ENCODE measurements at regions not wholly inside any gene's neighbourhood (a gene's known extent, or its start where the extent isn't known, plus 50 kb on each side); places are given as distances from the start of the nearest gene placed in this dataset.
A peak's percentile ranks its signal among the peaks of the same experiment; 100 is the strongest.

GRCh38 chr2:120547662-120548061 lies 188.0 kb upstream of the GLI2 start:
- TF ChIP-seq CTCF (IDR thresholded peaks at IDR 0.05) = no peak
- Histone ChIP-seq H3K27ac (peak overlapping the region; percentile 72 to 77), H3K4me1 (peaks cover 0 to 41% (median 39%) of the 10 kb centered on the region in 4 donors), H3K4me3 (no peak overlapping the region), H3K36me3 (no peaks in the 10 kb centered on the region), H3K9me3 (no peaks in the 10 kb centered on the region), H3K27me3 (no peaks in the 10 kb centered on the region)
- intact Hi-C loops (cut with DNase I; ENCODE audit: low total_unique reads) = loop anchor here (5.0 kb wide), 1 partner anchor 370 kb away; no protein-coding TSS in a partner anchor
- no peak for DNase-seq

- Histone ChIP-seq H3K27me3 (no peaks in the 10 kb centered on the region), H3K4me3 (no peak overlapping the region), H3K9me3 (no peaks in the 10 kb centered on the region), H3K27ac (no peak overlapping the region), H3K4me1 (peaks cover 0 to 52% (median 46%) of the 10 kb centered on the region in 4 donors), H3K36me3 (no peaks in the 10 kb centered on the region)
- TF ChIP-seq CTCF (IDR thresholded peaks at IDR 0.05) = no peak
- intact Hi-C loops (cut with DNase I; ENCODE audit: low total_unique reads) = loop anchor here (5.0 kb wide), 1 partner anchor 368 kb away; no protein-coding TSS in a partner anchor
- DNase-seq = no peak
These were observed 186.8 kb upstream of the GLI2 start for GRCh38 chr2:120548627-120549608.

- Histone ChIP-seq H3K36me3 (no peaks in the 10 kb centered on the region), H3K9me3 (no peaks in the 10 kb centered on the region), H3K27me3 (no peaks in the 10 kb centered on the region), H3K4me3 (no peak overlapping the region), H3K27ac (no peak overlapping the region), H3K4me1 (peaks cover 0 to 52% (median 46%) of the 10 kb centered on the region in 4 donors)
- TF ChIP-seq CTCF (IDR thresholded peaks at IDR 0.05) = no peak
- no peak for DNase-seq
- intact Hi-C loops (cut with DNase I; ENCODE audit: low total_unique reads) = loop anchor here (5.0 to 10.0 kb wide), 2 partner anchors 125 to 367 kb away; no protein-coding TSS in a partner anchor
These were observed 185.8 kb upstream of the GLI2 start for GRCh38 chr2:120549841-120550240.

GRCh38 chr2:120550282-120550681 lies 185.4 kb upstream of the GLI2 start:
- H3K27ac ChIP-seq = no peak overlapping the region
- no peak for DNase-seq
- H3K36me3 ChIP-seq = no peaks in the 10 kb centered on the region
- H3K9me3 ChIP-seq = no peaks in the 10 kb centered on the region
- intact Hi-C loops (cut with DNase I; ENCODE audit: low total_unique reads) = loop anchor here (10.0 kb wide), 1 partner anchor 125 kb away; no protein-coding TSS in a partner anchor
- peaks cover 0 to 52% (median 46%) of the 10 kb centered on the region in 4 donors for H3K4me1 ChIP-seq
- H3K4me3 ChIP-seq = no peak overlapping the region
- no peaks in the 10 kb centered on the region for H3K27me3 ChIP-seq
- TF ChIP-seq CTCF (IDR thresholded peaks at IDR 0.05) = no peak

GRCh38 chr2:120550893-120551446 lies 184.7 kb upstream of the GLI2 start:
- Histone ChIP-seq H3K9me3 (no peaks in the 10 kb centered on the region), H3K27me3 (no peaks in the 10 kb centered on the region), H3K36me3 (no peaks in the 10 kb centered on the region), H3K27ac (no peak overlapping the region), H3K4me1 (peaks cover 0 to 47% (median 40%) of the 10 kb centered on the region in 4 donors), H3K4me3 (no peak overlapping the region)
- intact Hi-C loops (cut with DNase I; ENCODE audit: low total_unique reads) = loop anchor here (10.0 kb wide), 1 partner anchor 124 kb away; no protein-coding TSS in a partner anchor
- TF ChIP-seq CTCF (IDR thresholded peaks at IDR 0.05) = no peak
- no peak for DNase-seq

Measured in tibial artery (tissue), 4 donors.